Skeletal muscle cell (primary cell): ENCODE measurements at regions not wholly inside any gene's neighbourhood (a gene's known extent, or its start where the extent isn't known, plus 50 kb on each side); places are given as distances from the start of the nearest gene placed in this dataset.

Experiments used
- DNase-seq: peaks from one replicate; pipeline ENCODE4 v3.0.0-alpha.2; 2010; ENCODE audit warnings: low read depth
- H3K4me3 ChIP-seq: 2 replicates; pipeline ENCODE4 v1.5.1; 2011; ENCODE audit warnings: low read depth, mild to moderate bottlenecking, control low read depth, low read length, moderate library complexity

- H3K4me3 ChIP-seq = no peak overlapping the region
- no peak for DNase-seq
These were observed 173.8 kb downstream of the ETS2 start for GRCh38 chr21:38979271-38980121.

GRCh38 chr21:38976900-38977299, 171.2 kb downstream of the ETS2 start:
- H3K4me3 ChIP-seq = no peak overlapping the region
- DNase-seq = no peak

GRCh38 chr21:38973552-38973951, 167.8 kb downstream of the ETS2 start:
- DNase-seq = no peak
- H3K4me3 ChIP-seq = no peak overlapping the region

GRCh38 chr21:38972078-38972477, 166.3 kb downstream of the ETS2 start:
- no peak overlapping the region for H3K4me3 ChIP-seq
- no peak for DNase-seq

- no peak for DNase-seq
- H3K4me3 ChIP-seq = no peak overlapping the region
These were observed 165.0 kb downstream of the ETS2 start for GRCh38 chr21:38970765-38971164.

- no peak for DNase-seq
- H3K4me3 ChIP-seq = no peak overlapping the region
These were observed 163.3 kb downstream of the ETS2 start for GRCh38 chr21:38968887-38969543.

GRCh38 chr21:38965910-38966504, 160.3 kb downstream of the ETS2 start:
- no peak for DNase-seq
- H3K4me3 ChIP-seq = no peak overlapping the region

GRCh38 chr21:38965241-38965640, 159.5 kb downstream of the ETS2 start:
- DNase-seq = no peak
- H3K4me3 ChIP-seq = no peak overlapping the region

GRCh38 chr21:38963006-38963405, 157.3 kb downstream of the ETS2 start:
- no peak overlapping the region for H3K4me3 ChIP-seq
- DNase-seq = no peak

GRCh38 chr21:38960251-38960650, 154.5 kb downstream of the ETS2 start:
- no peak for DNase-seq
- H3K4me3 ChIP-seq = no peak overlapping the region

GRCh38 chr21:38959692-38960061, 153.9 kb downstream of the ETS2 start:
- no peak for DNase-seq

GRCh38 chr21:38958940-38959691, 153.4 kb downstream of the ETS2 start:
- H3K4me3 ChIP-seq = no peak overlapping the region
- peak; percentile 66 for DNase-seq

More at GRCh38 chr21:38959692-38960061, 153.9 kb downstream of the ETS2 start:
- no peak overlapping the region for H3K4me3 ChIP-seq

- no peak overlapping the region for H3K4me3 ChIP-seq
- DNase-seq = no peak
These were observed 152.6 kb downstream of the ETS2 start for GRCh38 chr21:38958323-38958705.

GRCh38 chr21:38957575-38958322, 152.0 kb downstream of the ETS2 start:
- DNase-seq = no peak
- no peak overlapping the region for H3K4me3 ChIP-seq

GRCh38 chr21:38956856-38957571, 151.3 kb downstream of the ETS2 start:
- no peak for DNase-seq
- no peak overlapping the region for H3K4me3 ChIP-seq

GRCh38 chr21:38956521-38956855, 150.8 kb downstream of the ETS2 start:
- H3K4me3 ChIP-seq = no peak overlapping the region

GRCh38 chr21:38956007-38956406, 150.3 kb downstream of the ETS2 start:
- no peak overlapping the region for H3K4me3 ChIP-seq
- no peak for DNase-seq

More at GRCh38 chr21:38956521-38956855, 150.8 kb downstream of the ETS2 start:
- no peak for DNase-seq

GRCh38 chr21:38955495-38955894, 149.8 kb downstream of the ETS2 start:
- no peak for DNase-seq
- no peak overlapping the region for H3K4me3 ChIP-seq

- H3K4me3 ChIP-seq = no peak overlapping the region
- no peak for DNase-seq
These were observed 148.9 kb downstream of the ETS2 start for GRCh38 chr21:38954588-38955004.
